ENCODE measurements at regions not wholly inside any gene's neighbourhood (a gene's known extent, or its start where the extent isn't known, plus 50 kb on each side); places are given as distances from the start of the nearest gene placed in this dataset.

GRCh38 chrX:45778616-45779015 is 577.9 kb upstream of the DIPK2B start:
- no peaks in the 10 kb centered on the region for H4K20me1 ChIP-seq (ENCODE audit: control insufficient read depth, insufficient read depth, insufficient read length)
- no peak overlapping the region for H3K23ac ChIP-seq (ENCODE audit: insufficient read length, low read depth, low read length)
- H3K4me1 Mint-ChIP-seq, result peaks cover 48 to 66% of the 10 kb centered on the region in 2 experiments
- no peak overlapping the region for H2BK15ac ChIP-seq (ENCODE audit: low read depth, low read length)
- H2BK5ac ChIP-seq (ENCODE audit: insufficient read length, low read length), result no peak overlapping the region
- no peak overlapping the region for H4K91ac ChIP-seq (ENCODE audit: insufficient read length, low read depth, low read length)
- no CpG with 5 or more reads among the region's 1 CpG for WGBS (ENCODE audit: extremely low coverage, insufficient read length, low lambda C conversion rate)
- H3K27ac ChIP-seq (ENCODE audit: insufficient read length, low read depth, low read length), result no peak overlapping the region
- H3K79me2 ChIP-seq (ENCODE audit: insufficient read depth, low read length), result peaks cover 49% of the 10 kb centered on the region; the same call in 1 of the 2 replicates
- no peak overlapping the region for H2AFZ ChIP-seq (ENCODE audit: low read length)
- H3K27me3 Mint-ChIP-seq (ENCODE audit: low read depth), result no peaks in the 10 kb centered on the region; the same call in none of the 2 replicates
- H3K23me2 ChIP-seq (ENCODE audit: insufficient read length, low read depth, low read length, poor library complexity, severe bottlenecking), result peaks cover 3% of the 10 kb centered on the region
- no peak overlapping the region for H3K18ac ChIP-seq (ENCODE audit: insufficient read length, low read depth, low read length)
- H3T11ph ChIP-seq (ENCODE audit: low read length), result no peak overlapping the region
- H4K5ac ChIP-seq (ENCODE audit: insufficient read length, low read depth, low read length), result no peak overlapping the region
- H2BK12ac ChIP-seq (ENCODE audit: insufficient read length, low read depth, low read length), result no peak overlapping the region
- no peak overlapping the region for H4K8ac ChIP-seq (replicated peaks; ENCODE audit: insufficient read length, low read depth, low read length)
- no peak for DNase-seq
- H2BK20ac ChIP-seq (ENCODE audit: low read depth, low read length, poor library complexity, severe bottlenecking), result no peak overlapping the region
- no peaks in the 10 kb centered on the region for H3K27me3 ChIP-seq (ENCODE audit: insufficient read depth, low read length)
- peaks cover 4% of the 10 kb centered on the region; the same call in 1 of the 2 replicates for H3K4me1 ChIP-seq (ENCODE audit: insufficient read depth, low read length)
- no peak overlapping the region for H3K4me3 Mint-ChIP-seq
- H3K4me2 ChIP-seq (ENCODE audit: insufficient read depth, insufficient read length, low read length), result no peak overlapping the region
- no peak overlapping the region for H2AK5ac ChIP-seq (ENCODE audit: insufficient read length, low read length)
- H3K14ac ChIP-seq (ENCODE audit: insufficient read depth, low read length), result no peak overlapping the region
- H3K36me3 Mint-ChIP-seq (ENCODE audit: insufficient read depth in 1 of 3, low read depth in 3 of 3), result peaks cover 9 to 54% (median 14%) of the 10 kb centered on the region in 3 experiments; a peak in 6 of 7 replicates
- H3K4ac ChIP-seq (ENCODE audit: low read depth, low read length), result no peak overlapping the region
- H3K79me1 ChIP-seq (ENCODE audit: insufficient read depth, low read depth, low read length, poor library complexity, severe bottlenecking), result peaks cover 4% of the 10 kb centered on the region
- no peak for TF ChIP-seq CTCF (conservative IDR thresholded peaks at IDR 0.05)
- no peak overlapping the region for H2BK120ac ChIP-seq (ENCODE audit: low read depth, low read length, poor library complexity, severe bottlenecking)
- no peak overlapping the region for H3K56ac ChIP-seq (ENCODE audit: insufficient read length, low read depth, low read length)
- no peak overlapping the region for H3K9ac ChIP-seq (ENCODE audit: extremely low read depth, insufficient read length, low read length)
- peaks cover 44 to 64% of the 10 kb centered on the region in 2 experiments for H3K9me3 Mint-ChIP-seq
- no peak overlapping the region for H3K27ac Mint-ChIP-seq
- no peaks in the 10 kb centered on the region for H3K9me3 ChIP-seq (ENCODE audit: control insufficient read depth, low read depth, low read length)
